ENCODE measurements at regions not wholly inside any gene's neighbourhood (a gene's known extent, or its start where the extent isn't known, plus 50 kb on each side); places are given as distances from the start of the nearest gene placed in this dataset.

GRCh38 chr6:150766201-150766997 is 99.1 kb upstream of the MTHFD1L start:
- no peak for TF ChIP-seq POLR2A (IDR thresholded peaks at IDR 0.05)
- TF ChIP-seq, protein P1, sequence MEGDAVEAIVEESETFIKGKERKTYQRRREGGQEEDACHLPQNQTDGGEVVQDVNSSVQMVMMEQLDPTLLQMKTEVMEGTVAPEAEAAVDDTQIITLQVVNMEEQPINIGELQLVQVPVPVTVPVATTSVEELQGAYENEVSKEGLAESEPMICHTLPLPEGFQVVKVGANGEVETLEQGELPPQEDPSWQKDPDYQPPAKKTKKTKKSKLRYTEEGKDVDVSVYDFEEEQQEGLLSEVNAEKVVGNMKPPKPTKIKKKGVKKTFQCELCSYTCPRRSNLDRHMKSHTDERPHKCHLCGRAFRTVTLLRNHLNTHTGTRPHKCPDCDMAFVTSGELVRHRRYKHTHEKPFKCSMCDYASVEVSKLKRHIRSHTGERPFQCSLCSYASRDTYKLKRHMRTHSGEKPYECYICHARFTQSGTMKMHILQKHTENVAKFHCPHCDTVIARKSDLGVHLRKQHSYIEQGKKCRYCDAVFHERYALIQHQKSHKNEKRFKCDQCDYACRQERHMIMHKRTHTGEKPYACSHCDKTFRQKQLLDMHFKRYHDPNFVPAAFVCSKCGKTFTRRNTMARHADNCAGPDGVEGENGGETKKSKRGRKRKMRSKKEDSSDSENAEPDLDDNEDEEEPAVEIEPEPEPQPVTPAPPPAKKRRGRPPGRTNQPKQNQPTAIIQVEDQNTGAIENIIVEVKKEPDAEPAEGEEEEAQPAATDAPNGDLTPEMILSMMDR (IDR thresholded peaks at IDR 0.05) = no peak
